Endothelial cell of umbilical vein (primary cell): ENCODE measurements at regions not wholly inside any gene's neighbourhood (a gene's known extent, or its start where the extent isn't known, plus 50 kb on each side); places are given as distances from the start of the nearest gene placed in this dataset.

Experiments
- BruUV-seq: library from RNA; stranded (reverse); fragments of 400-500 nt; replicated peaks from 2 replicates; lab custom pipeline; 2021; lab: Mats Ljungman, UMichigan
- CTCF ChIA-PET: fragments of 300-600, 350-600 bp; sonication (Branson Sonifier 250); formaldehyde crosslinking; loops from one replicate; lab custom pipeline; 2021; ENCODE audit warnings: antibody characterized with exemption, inconsistent platforms; lab: Charles Lee
- POLR2A ChIA-PET: fragments of 300-600, 350-600 bp; sonication (Branson Sonifier 250); formaldehyde crosslinking; loops from one replicate; lab custom pipeline; 2021; ENCODE audit warnings: antibody characterized with exemption, inconsistent platforms; lab: Charles Lee
- DNase-seq: peaks from one replicate; pipeline ENCODE4 v3.0.0-alpha.2; 2011; ENCODE audit warnings: low read depth, low spot score
- FAIRE-seq: peaks from 2 replicates; lab custom pipeline; 2011; peaks lifted over from hg19 to GRCh38; lab: Jason Lieb, UNC
- H2AFZ ChIP-seq: 2 replicates; pipeline ENCODE4 v1.6.0; 2012; ENCODE audit warnings: low read depth, low read length, control low read depth, inconsistent platforms
- H3K27ac ChIP-seq: 2 replicates; pipeline ENCODE4 v1.5.1; 2011; ENCODE audit warnings: low read depth, mild to moderate bottlenecking, control low read depth, low read length, moderate library complexity; ENCODE audit not compliant: insufficient read depth
- H3K27me3 ChIP-seq, 2 experiments: 2 replicates each; pipeline versions ENCODE4 v1.6.0 to v1.6.1; 2011; ENCODE audit warnings: low read length in 2 of 2, mixed read lengths in 1 of 2; ENCODE audit not compliant: control insufficient read depth in 2 of 2, insufficient read depth in 2 of 2
- H3K36me3 ChIP-seq, 2 experiments: 2 replicates in 1 of 2; 3 replicates in 1 of 2; pipeline ENCODE4 v1.5.1; 2011; ENCODE audit warnings: low read length in 2 of 2, mild to moderate bottlenecking in 1 of 2, moderate library complexity in 1 of 2; ENCODE audit not compliant: control insufficient read depth in 2 of 2, insufficient read depth in 2 of 2; ENCODE audit errors: extremely low read depth in 1 of 2
- H3K4me1 ChIP-seq: 3 replicates; pipeline ENCODE4 v1.5.1; 2011; ENCODE audit warnings: mild to moderate bottlenecking, low read length; ENCODE audit not compliant: control insufficient read depth, insufficient read depth; ENCODE audit errors: extremely low read depth
- H3K4me2 ChIP-seq: 2 replicates; pipeline ENCODE4 v1.6.1; 2011; ENCODE audit warnings: low read length, control low read depth, mixed read lengths; ENCODE audit not compliant: insufficient read depth
- H3K4me3 ChIP-seq, 3 experiments: fragments of 200-600 bp in 1 of 3; sonication (generic), shearing (Covaris generic) in 1 of 3; replicated peaks in 1 of 3; 2 replicates each; pipeline ENCODE4 v1.5.1; 2011 to 2016; ENCODE audit warnings: control low read depth in 3 of 3, low read length in 3 of 3, mild to moderate bottlenecking in 2 of 3, inconsistent platforms in 1 of 3, low read depth in 1 of 3, moderate library complexity in 1 of 3; ENCODE audit not compliant: insufficient read depth in 1 of 3
- H3K79me2 ChIP-seq: 2 replicates; pipeline ENCODE4 v1.6.0; 2012; ENCODE audit warnings: low read length, inconsistent platforms; ENCODE audit not compliant: control insufficient read depth, insufficient read depth
- H3K9ac ChIP-seq: replicated peaks from 2 replicates; pipeline ENCODE3; 2011; ENCODE audit warnings: low read length, control low read depth; ENCODE audit not compliant: insufficient read depth; ENCODE audit errors: extremely low read depth
- H3K9me1 ChIP-seq: replicated peaks from 3 replicates; pipeline ENCODE4 v1.6.0; 2011; ENCODE audit warnings: mild to moderate bottlenecking, low read length; ENCODE audit not compliant: control insufficient read depth, insufficient read depth; ENCODE audit errors: extremely low read depth
- H3K9me3 ChIP-seq: replicated peaks from 2 replicates; pipeline ENCODE4 v1.5.1; 2012; ENCODE audit warnings: low read length, inconsistent platforms; ENCODE audit not compliant: control insufficient read depth, insufficient read depth
- H4K20me1 ChIP-seq: replicated peaks from 2 replicates; pipeline ENCODE3; 2011; ENCODE audit warnings: mild to moderate bottlenecking, low read length; ENCODE audit not compliant: control insufficient read depth, insufficient read depth; ENCODE audit errors: extremely low read depth
- CTCF ChIP-seq, 2 donors: IDR thresholded peaks; 1 replicate in 1 of 2; 2 replicates in 1 of 2; pipeline ENCODE4 v1.5.1; 2011; ENCODE audit warnings: low read length in 2 of 2, mild to moderate bottlenecking in 2 of 2, moderate library complexity in 2 of 2, control low read depth in 1 of 2, inconsistent platforms in 1 of 2, low read depth in 1 of 2; ENCODE audit not compliant: insufficient read depth in 1 of 2; ENCODE audit errors: extremely low read depth in 1 of 2
- EZH2 ChIP-seq: IDR thresholded peaks from 2 replicates; pipeline ENCODE4 v1.6.1; 2012; ENCODE audit warnings: borderline replicate concordance, low read depth, mild to moderate bottlenecking, moderate library complexity, low read length, inconsistent platforms; ENCODE audit not compliant: severe bottlenecking
- FOS ChIP-seq: IDR thresholded peaks from 2 replicates; pipeline ENCODE4 v1.6.1; 2011; ENCODE audit warnings: mild to moderate bottlenecking, low read length, moderate library complexity, borderline replicate concordance; ENCODE audit not compliant: insufficient read depth
- GATA2 ChIP-seq: IDR thresholded peaks from 2 replicates; pipeline ENCODE4 v1.7.0; 2011; ENCODE audit warnings: low read depth, mild to moderate bottlenecking, moderate library complexity, mixed read lengths, low read length; ENCODE audit not compliant: insufficient read length, insufficient read depth
- JUN ChIP-seq: IDR thresholded peaks from 2 replicates; pipeline ENCODE4 v1.6.1; 2011; ENCODE audit warnings: borderline replicate concordance, low read depth; ENCODE audit not compliant: insufficient read length, insufficient read depth
- MAX ChIP-seq: IDR thresholded peaks from 2 replicates; pipeline ENCODE4 v1.6.1; 2011; ENCODE audit not compliant: insufficient read depth, insufficient read length
- POLR2A ChIP-seq: IDR thresholded peaks from 2 replicates; pipeline ENCODE4 v1.6.1; 2012; ENCODE audit warnings: low read depth, mild to moderate bottlenecking, control low read depth, low read length
- dilution Hi-C: fragments of 300-500 bp; cut with MboI; formaldehyde crosslinking; loops from one replicate; pipeline ENCODE4 v1.15.0; 2019; ENCODE audit warnings: low sequenced_read_pairs; ENCODE audit not compliant: extremely low pct_ligation_motif_present
- intact Hi-C: fragments of 100-400 bp; cut with micrococcal nuclease; formaldehyde crosslinking; loops from one replicate; pipeline ENCODE4 v1.10.0; 2022

GRCh38 chr3:65118912-65119499, 431.2 kb upstream of the ADAMTS9 start:
- no peaks in the 10 kb centered on the region for H3K36me3 ChIP-seq
- H3K27me3 ChIP-seq, result no peaks in the 10 kb centered on the region
- CTCF ChIA-PET, result no interaction called here
- no peaks in the 10 kb centered on the region for H3K9me1 ChIP-seq
- no peak for DNase-seq
- H4K20me1 ChIP-seq, result no peaks in the 10 kb centered on the region
- TF ChIP-seq EZH2 (no peak), GATA2 (no peak), FOS (no peak), CTCF (IDR thresholded peaks at IDR 0.05; ENCODE audit: extremely low read depth in 1 of 2, insufficient read depth in 1 of 2, low read depth in 1 of 2, low read length in 2 of 2) (no peak)
- no peaks in the 10 kb centered on the region for H3K9me3 ChIP-seq
- no peak overlapping the region for H3K9ac ChIP-seq
- no peaks in the 10 kb centered on the region for H3K79me2 ChIP-seq
- dilution Hi-C loops (no loop called here), intact Hi-C loops (no loop called here)
- POLR2A ChIA-PET, result no interaction called here
- H3K4me1 ChIP-seq, result no peaks in the 10 kb centered on the region
- H3K4me2 ChIP-seq, result no peak overlapping the region
- H3K27ac ChIP-seq, result no peak overlapping the region
- FAIRE-seq, result no peak
- H2AFZ ChIP-seq, result no peak overlapping the region
- H3K4me3 ChIP-seq, result no peak overlapping the region
- BruUV-seq, result no TSS peak

GRCh38 chr3:65114041-65114440, 426.2 kb upstream of the ADAMTS9 start:
- peak; percentile 4 for FAIRE-seq
- ChIA-PET POLR2A (no interaction called here), CTCF (interaction anchor here (0.9 kb wide), 1 partner anchor 14 kb away, joined by 3 read pairs; no protein-coding TSS in a partner anchor)
- no peaks in the 10 kb centered on the region for H3K9me1 ChIP-seq
- H3K9ac ChIP-seq, result no peak overlapping the region
- TF ChIP-seq MAX (no peak), JUN (no peak), FOS (no peak), CTCF (IDR thresholded peaks at IDR 0.05; ENCODE audit: extremely low read depth in 1 of 2, insufficient read depth in 1 of 2, low read depth in 1 of 2, low read length in 2 of 2) (no peak), POLR2A (no peak)
- H2AFZ ChIP-seq, result no peak overlapping the region
- dilution Hi-C loops (no loop called here), intact Hi-C loops (no loop called here)
- no TSS peak for BruUV-seq
- no peaks in the 10 kb centered on the region for H3K9me3 ChIP-seq
- no peak overlapping the region for H3K4me3 ChIP-seq
- H3K27me3 ChIP-seq, result no peaks in the 10 kb centered on the region
- no peak overlapping the region for H3K4me2 ChIP-seq
- H3K79me2 ChIP-seq, result no peaks in the 10 kb centered on the region
- no peaks in the 10 kb centered on the region for H4K20me1 ChIP-seq
- H3K36me3 ChIP-seq, result no peaks in the 10 kb centered on the region
- DNase-seq, result no peak
- H3K4me1 ChIP-seq, result no peaks in the 10 kb centered on the region
- no peak overlapping the region for H3K27ac ChIP-seq
